Fibroblast of lung (primary cell): ENCODE measurements at regions not wholly inside any gene's neighbourhood (a gene's known extent, or its start where the extent isn't known, plus 50 kb on each side); places are given as distances from the start of the nearest gene placed in this dataset.

Source experiments
- DNase-seq, 2 donors: peaks; one replicate each; pipeline versions ENCODE4 v3.0.0 to v3.0.0-alpha.2; 2010; ENCODE audit warnings: low read depth in 2 of 2
- H2AFZ ChIP-seq: 2 replicates; pipeline ENCODE4 v1.5.1; 2012; ENCODE audit warnings: low read length, control low read depth, inconsistent platforms
- H3K27ac ChIP-seq: 2 replicates; pipeline ENCODE4 v1.5.1; 2011; ENCODE audit warnings: low read length, control low read depth; ENCODE audit not compliant: insufficient read depth
- H3K27me3 ChIP-seq: 2 replicates; pipeline ENCODE4 v1.5.1; 2011; ENCODE audit warnings: mild to moderate bottlenecking, low read length; ENCODE audit not compliant: control insufficient read depth, insufficient read depth
- H3K36me3 ChIP-seq: 2 replicates; pipeline ENCODE4 v1.5.1; 2011; ENCODE audit warnings: low read length; ENCODE audit not compliant: control insufficient read depth, insufficient read depth
- H3K4me1 ChIP-seq: 2 replicates; pipeline ENCODE4 v1.5.1; 2011; ENCODE audit warnings: low read length; ENCODE audit not compliant: control insufficient read depth, insufficient read depth; ENCODE audit errors: extremely low read depth
- H3K4me2 ChIP-seq: 2 replicates; pipeline ENCODE4 v1.5.1; 2011; ENCODE audit warnings: low read length, control low read depth; ENCODE audit not compliant: insufficient read depth; ENCODE audit errors: extremely low read depth
- H3K4me3 ChIP-seq, 4 experiments: fragments of 200-600 bp in 1 of 4; sonication (generic) in 1 of 4; replicated peaks in 1 of 4; 2 replicates each; pipeline ENCODE4 v1.5.1; 2011 to 2016; ENCODE audit warnings: low read length in 4 of 4, low read depth in 3 of 4, mild to moderate bottlenecking in 3 of 4, control low read depth in 2 of 4, inconsistent platforms in 1 of 4, mixed read lengths in 1 of 4; ENCODE audit not compliant: insufficient read depth in 1 of 4; ENCODE audit errors: control extremely low read depth in 1 of 4
- H3K79me2 ChIP-seq: 2 replicates; pipeline ENCODE4 v1.5.1; 2012; ENCODE audit warnings: mild to moderate bottlenecking, low read length, inconsistent platforms; ENCODE audit not compliant: control insufficient read depth, insufficient read depth
- H3K9ac ChIP-seq: 2 replicates; pipeline ENCODE4 v1.5.1; 2011; ENCODE audit warnings: mild to moderate bottlenecking, low read length, control low read depth; ENCODE audit not compliant: insufficient read depth
- H3K9me3 ChIP-seq: 2 replicates; pipeline ENCODE4 v1.5.1; 2012; ENCODE audit warnings: low read depth, low read length; ENCODE audit not compliant: control insufficient read depth, insufficient read depth
- H4K20me1 ChIP-seq: 2 replicates; pipeline ENCODE4 v1.5.1; 2011; ENCODE audit warnings: low read length; ENCODE audit not compliant: control insufficient read depth, insufficient read depth; ENCODE audit errors: extremely low read depth
- CTCF ChIP-seq, 2 donors: IDR thresholded peaks in 1 of 2; conservative IDR thresholded peaks in 1 of 2; 1 replicate in 1 of 2; 2 replicates in 1 of 2; pipeline ENCODE4 v1.5.1; 2011 to 2012; ENCODE audit warnings: low read length in 2 of 2, control low read depth in 1 of 2, inconsistent platforms in 1 of 2, low read depth in 1 of 2, mild to moderate bottlenecking in 1 of 2
- EZH2 ChIP-seq: IDR thresholded peaks from 2 replicates; pipeline ENCODE4 v1.5.1; 2012; ENCODE audit warnings: low read length, control low read depth, mild to moderate bottlenecking; ENCODE audit errors: missing control alignments

GRCh38 chr10:128869101-128869749 lies 597.8 kb upstream of the MGMT start:
- H2AFZ ChIP-seq, result no peak overlapping the region
- H4K20me1 ChIP-seq, result no peaks in the 10 kb centered on the region
- no peaks in the 10 kb centered on the region for H3K36me3 ChIP-seq
- H3K9me3 ChIP-seq, result no peaks in the 10 kb centered on the region
- no peak overlapping the region for H3K4me3 ChIP-seq
- H3K27me3 ChIP-seq, result no peaks in the 10 kb centered on the region
- TF ChIP-seq CTCF (conservative IDR thresholded peaks at IDR 0.05 in 1 of 2, IDR thresholded peaks at IDR 0.05 in 1 of 2; ENCODE audit: low read depth in 1 of 2, low read length in 2 of 2), result no peak
- no peak for TF ChIP-seq EZH2
- H3K4me1 ChIP-seq, result no peaks in the 10 kb centered on the region
- H3K27ac ChIP-seq, result no peak overlapping the region
- no peak for DNase-seq
- no peak overlapping the region for H3K4me2 ChIP-seq
- H3K9ac ChIP-seq, result no peak overlapping the region
- no peaks in the 10 kb centered on the region for H3K79me2 ChIP-seq

GRCh38 chr10:128870830-128871597 lies 596.0 kb upstream of the MGMT start:
- no peaks in the 10 kb centered on the region for H3K36me3 ChIP-seq
- H3K4me3 ChIP-seq, result no peak overlapping the region
- H3K4me1 ChIP-seq, result no peaks in the 10 kb centered on the region
- no peaks in the 10 kb centered on the region for H4K20me1 ChIP-seq
- H3K9me3 ChIP-seq, result no peaks in the 10 kb centered on the region
- TF ChIP-seq CTCF (conservative IDR thresholded peaks at IDR 0.05 in 1 of 2, IDR thresholded peaks at IDR 0.05 in 1 of 2; ENCODE audit: low read depth in 1 of 2, low read length in 2 of 2) (no peak), EZH2 (no peak)
- H3K4me2 ChIP-seq, result no peak overlapping the region
- no peaks in the 10 kb centered on the region for H3K79me2 ChIP-seq
- H3K27me3 ChIP-seq, result no peaks in the 10 kb centered on the region
- no peak for DNase-seq
- H2AFZ ChIP-seq, result no peak overlapping the region
- H3K27ac ChIP-seq, result no peak overlapping the region
- H3K9ac ChIP-seq, result no peak overlapping the region

- DNase-seq, result no peak
- Histone ChIP-seq H3K27me3 (no peaks in the 10 kb centered on the region), H3K36me3 (no peaks in the 10 kb centered on the region), H3K4me1 (no peaks in the 10 kb centered on the region), H3K79me2 (no peaks in the 10 kb centered on the region), H3K9me3 (no peaks in the 10 kb centered on the region), H3K4me2 (no peak overlapping the region), H3K4me3 (no peak overlapping the region), H4K20me1 (no peaks in the 10 kb centered on the region), H2AFZ (no peak overlapping the region), H3K27ac (no peak overlapping the region), H3K9ac (no peak overlapping the region)
- TF ChIP-seq CTCF (conservative IDR thresholded peaks at IDR 0.05 in 1 of 2, IDR thresholded peaks at IDR 0.05 in 1 of 2; ENCODE audit: low read depth in 1 of 2, low read length in 2 of 2) (no peak), EZH2 (no peak)
These were observed 595.3 kb upstream of the MGMT start for GRCh38 chr10:128871671-128872231.
